Progenitor cell of endocrine pancreas (in vitro differentiated cells): ENCODE measurements at regions not wholly inside any gene's neighbourhood (a gene's known extent, or its start where the extent isn't known, plus 50 kb on each side); places are given as distances from the start of the nearest gene placed in this dataset.

Experiments
- DNase-seq: peaks from one replicate; pipeline ENCODE4 v3.0.0; 2021; ENCODE audit warnings: low spot score; ENCODE audit not compliant: unreplicated experiment
- H3K27ac Mint-ChIP-seq: 2 replicates; pipeline ENCODE4 v1.8.0; 2021; ENCODE audit warnings: mild to moderate bottlenecking, moderate library complexity, mixed read lengths
- H3K27me3 Mint-ChIP-seq: 2 replicates; pipeline ENCODE4 v1.8.0; 2021; ENCODE audit warnings: mixed read lengths
- H3K36me3 Mint-ChIP-seq: 2 replicates; pipeline ENCODE4 v1.8.0; 2022; ENCODE audit warnings: mixed read lengths; ENCODE audit not compliant: insufficient read depth
- H3K4me1 Mint-ChIP-seq: 2 replicates; pipeline ENCODE4 v1.8.0; 2021; ENCODE audit warnings: low read depth, mixed read lengths
- H3K4me3 Mint-ChIP-seq: 2 replicates; pipeline ENCODE4 v1.8.0; 2021; ENCODE audit warnings: low read depth, mild to moderate bottlenecking, moderate library complexity, mixed read lengths
- H3K9me3 Mint-ChIP-seq: 2 replicates; pipeline ENCODE4 v1.8.0; 2021; ENCODE audit warnings: low read depth, mixed read lengths
- CTCF ChIP-seq: fragments of 200-600 bp; sonication (generic); IDR thresholded peaks from one replicate; pipeline ENCODE4 v1.5.0; 2021; ENCODE audit warnings: antibody characterized with exemption, mild to moderate bottlenecking; ENCODE audit not compliant: unreplicated experiment

GRCh38 chr7:41146429-41146828 lies 556.5 kb downstream of the INHBA start:
- Mint-ChIP-seq H3K4me1 (peaks cover 1% of the 10 kb centered on the region), H3K36me3 (no peaks in the 10 kb centered on the region), H3K4me3 (no peak overlapping the region), H3K27me3 (no peaks in the 10 kb centered on the region), H3K27ac (no peak overlapping the region), H3K9me3 (peaks cover 3% of the 10 kb centered on the region)
- no peak for DNase-seq
- TF ChIP-seq CTCF: no peak

GRCh38 chr7:41145656-41146055 lies 557.2 kb downstream of the INHBA start:
- peaks cover 1% of the 10 kb centered on the region for H3K4me1 Mint-ChIP-seq
- no peaks in the 10 kb centered on the region for H3K27me3 Mint-ChIP-seq
- H3K4me3 Mint-ChIP-seq: no peak overlapping the region
- no peaks in the 10 kb centered on the region for H3K36me3 Mint-ChIP-seq
- H3K9me3 Mint-ChIP-seq: peaks cover 3% of the 10 kb centered on the region
- no peak for DNase-seq
- TF ChIP-seq CTCF: no peak
- no peak overlapping the region for H3K27ac Mint-ChIP-seq

- Mint-ChIP-seq H3K4me3 (no peak overlapping the region), H3K36me3 (no peaks in the 10 kb centered on the region), H3K27me3 (no peaks in the 10 kb centered on the region), H3K4me1 (peaks cover 1% of the 10 kb centered on the region), H3K27ac (no peak overlapping the region), H3K9me3 (no peaks in the 10 kb centered on the region)
- no peak for TF ChIP-seq CTCF
- DNase-seq: no peak
These were observed 559.9 kb downstream of the INHBA start for GRCh38 chr7:41142904-41143473.

GRCh38 chr7:41139789-41140188 lies 563.1 kb downstream of the INHBA start:
- DNase-seq: no peak
- Mint-ChIP-seq H3K27ac (no peak overlapping the region), H3K4me1 (no peaks in the 10 kb centered on the region), H3K9me3 (no peaks in the 10 kb centered on the region), H3K27me3 (peaks cover 2% of the 10 kb centered on the region), H3K36me3 (no peaks in the 10 kb centered on the region), H3K4me3 (no peak overlapping the region)
- TF ChIP-seq CTCF: no peak

GRCh38 chr7:41136551-41136950 lies 566.3 kb downstream of the INHBA start:
- Mint-ChIP-seq H3K36me3 (no peaks in the 10 kb centered on the region), H3K4me3 (no peak overlapping the region), H3K4me1 (no peaks in the 10 kb centered on the region), H3K27ac (no peak overlapping the region), H3K27me3 (peaks cover 2% of the 10 kb centered on the region), H3K9me3 (no peaks in the 10 kb centered on the region)
- TF ChIP-seq CTCF: no peak
- DNase-seq: no peak
